Amniotic epithelial cell (primary cell): ENCODE measurements at regions not wholly inside any gene's neighbourhood (a gene's known extent, or its start where the extent isn't known, plus 50 kb on each side); places are given as distances from the start of the nearest gene placed in this dataset.

ENCODE experiments used
- DNase-seq: peaks from one replicate; pipeline ENCODE4 v3.0.0-alpha.2; 2010; ENCODE audit warnings: low read depth

DNA sequence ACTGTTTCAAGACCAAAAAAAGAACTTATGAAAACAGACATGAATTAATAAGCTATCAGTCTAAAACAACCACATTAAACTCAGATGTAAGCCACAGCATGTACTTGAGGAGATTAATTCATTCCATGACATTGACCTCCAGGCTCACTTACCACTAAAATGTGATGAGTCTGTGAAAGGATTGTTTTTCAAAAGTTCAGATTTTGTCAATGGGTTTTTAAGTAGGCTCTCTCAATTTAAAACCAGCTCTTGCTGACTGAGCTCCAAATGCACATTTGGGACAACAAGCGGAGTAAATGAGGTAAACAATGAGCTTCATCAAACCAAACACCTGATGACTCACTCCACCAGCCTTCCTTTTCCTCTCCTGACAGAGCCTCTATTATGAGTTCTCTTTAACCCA, 197.0 kb downstream of the SIM1 start:
- peak; percentile 67 for DNase-seq

DNA sequence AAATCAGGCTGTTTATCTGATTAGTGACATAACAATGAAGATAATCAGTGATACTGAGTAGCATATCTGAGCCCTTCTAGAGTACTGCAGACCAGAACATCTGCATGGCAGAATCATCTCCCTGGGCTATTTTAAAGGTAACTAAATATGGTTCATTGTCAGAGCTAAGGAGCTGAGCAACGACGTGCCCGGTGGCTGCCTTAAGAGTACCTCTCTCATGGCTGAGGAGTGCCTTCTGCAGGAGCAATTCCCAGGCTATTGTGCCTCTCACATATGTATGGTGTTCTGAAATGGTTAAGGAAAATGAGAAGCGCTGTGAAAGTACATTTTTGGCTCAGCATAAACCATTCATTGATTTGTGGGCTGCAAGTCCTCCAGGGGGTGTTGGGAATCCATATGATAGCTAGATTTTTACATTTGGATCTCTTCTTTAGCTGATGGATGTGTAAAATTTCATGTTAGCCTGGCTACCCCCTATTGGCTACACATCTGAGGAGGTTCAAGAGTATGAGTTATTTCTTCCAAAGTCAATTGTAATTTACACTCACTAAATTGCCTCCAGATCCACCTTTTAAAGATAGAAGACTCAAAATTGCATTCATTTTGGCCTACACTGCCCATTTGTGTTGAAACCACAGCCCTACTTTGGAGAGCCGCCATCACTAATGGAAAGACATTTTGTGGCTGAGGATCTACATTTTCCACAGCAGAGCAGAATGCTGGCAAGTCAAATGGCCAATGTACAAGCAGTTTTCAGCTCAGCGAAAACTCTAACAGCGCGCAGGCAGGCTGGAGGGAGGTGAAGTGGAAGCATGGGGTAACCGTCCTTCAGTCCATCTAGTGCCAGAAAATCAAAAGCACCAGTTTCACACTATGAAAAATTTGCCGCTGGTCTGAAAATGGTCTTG, 198.0 kb downstream of the SIM1 start:
- no peak for DNase-seq

DNA sequence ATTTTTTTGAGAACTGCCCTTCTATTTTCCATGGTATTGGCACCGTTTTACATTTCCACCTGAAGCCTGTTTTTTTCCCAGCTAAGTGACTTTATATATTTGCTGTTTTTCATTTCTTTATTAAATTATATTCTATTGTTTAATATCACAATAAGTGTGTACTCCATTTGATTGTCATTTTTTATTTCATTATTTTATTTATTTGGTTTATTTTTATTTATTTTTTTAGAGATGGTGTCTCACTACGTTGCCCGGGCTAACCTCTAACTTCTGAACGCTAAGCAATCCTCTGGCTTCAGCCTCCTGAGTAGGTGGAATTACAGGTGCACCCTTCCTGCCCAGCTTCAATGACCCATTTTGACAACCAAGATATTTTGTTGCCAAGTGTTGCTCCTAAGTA, 202.6 kb downstream of the SIM1 start:
- DNase-seq = no peak

DNA sequence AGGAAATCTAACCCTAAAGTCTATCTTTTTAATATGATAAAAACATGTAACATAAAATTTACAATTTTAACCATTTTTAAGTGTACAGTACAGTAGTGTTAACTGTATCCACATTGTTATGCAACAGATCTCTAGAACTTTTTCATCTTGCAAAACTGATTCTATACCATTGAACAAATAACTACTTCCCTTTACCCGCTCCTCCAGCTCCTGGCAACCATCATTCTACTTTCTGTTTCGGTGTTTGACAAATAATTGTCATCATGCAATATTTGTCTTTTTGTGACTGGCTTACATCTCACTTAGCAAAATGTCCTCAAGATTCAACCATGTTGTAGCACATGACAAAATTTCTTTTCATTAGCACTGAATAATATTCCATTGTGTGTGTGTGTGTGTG, 203.2 kb downstream of the SIM1 start:
- no peak for DNase-seq

DNA sequence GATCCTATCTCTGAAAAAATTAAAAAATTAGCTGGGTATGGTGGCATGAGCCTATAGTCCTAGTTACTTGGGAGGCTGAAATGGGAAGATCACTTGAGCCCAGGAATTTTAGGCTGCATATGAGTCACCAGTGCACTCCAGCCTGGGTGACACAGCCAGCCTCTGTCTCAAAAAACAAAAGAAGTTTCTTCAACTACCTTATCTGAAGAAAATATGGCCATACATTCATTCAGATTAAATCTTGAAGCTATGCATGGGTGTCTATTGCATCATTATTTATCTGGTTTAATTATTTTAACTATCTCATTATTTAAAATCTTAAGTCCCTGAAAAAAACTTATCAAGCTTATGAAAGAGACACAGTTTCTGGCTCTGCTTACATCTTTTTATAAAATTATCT, 204.1 kb downstream of the SIM1 start:
- DNase-seq = no peak

DNA sequence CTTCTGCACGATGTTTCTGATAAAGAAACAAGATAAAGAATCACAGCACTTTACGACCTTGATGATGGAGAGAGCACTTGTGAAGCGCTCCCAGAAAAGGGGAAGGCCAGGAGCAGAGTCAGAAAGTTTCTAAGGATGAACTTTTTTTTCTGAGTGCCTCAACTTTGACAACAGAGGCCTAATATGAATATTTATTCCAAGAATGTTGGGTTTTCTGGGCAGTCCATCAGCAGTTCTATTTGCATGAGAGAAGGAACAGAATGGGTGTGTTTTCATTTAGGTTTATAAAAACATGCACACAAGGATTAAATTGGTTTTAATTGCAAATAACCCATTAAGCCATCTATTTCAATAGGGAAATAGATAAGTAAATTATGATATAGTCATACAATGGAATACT, 204.9 kb downstream of the SIM1 start:
- no peak for DNase-seq

DNA sequence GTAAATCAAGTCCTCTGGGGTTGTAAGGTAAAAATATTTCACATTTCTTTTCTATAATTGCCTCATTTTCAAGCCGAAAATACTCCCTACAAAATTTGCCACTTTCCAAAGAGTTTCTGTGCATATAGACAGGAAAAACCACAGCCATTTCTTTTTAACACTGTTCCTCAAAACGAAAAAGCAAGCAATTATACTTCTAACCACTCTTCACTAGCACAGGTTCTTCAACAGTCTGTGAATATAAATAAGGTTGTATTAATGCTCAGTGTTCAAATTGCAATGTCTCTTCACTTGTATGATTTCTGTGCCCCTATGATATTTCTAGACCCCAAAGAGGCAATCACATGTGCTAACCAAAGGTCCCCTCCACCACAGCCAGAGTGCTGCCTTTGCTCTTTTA, 206.0 kb downstream of the SIM1 start:
- no peak for DNase-seq

DNA sequence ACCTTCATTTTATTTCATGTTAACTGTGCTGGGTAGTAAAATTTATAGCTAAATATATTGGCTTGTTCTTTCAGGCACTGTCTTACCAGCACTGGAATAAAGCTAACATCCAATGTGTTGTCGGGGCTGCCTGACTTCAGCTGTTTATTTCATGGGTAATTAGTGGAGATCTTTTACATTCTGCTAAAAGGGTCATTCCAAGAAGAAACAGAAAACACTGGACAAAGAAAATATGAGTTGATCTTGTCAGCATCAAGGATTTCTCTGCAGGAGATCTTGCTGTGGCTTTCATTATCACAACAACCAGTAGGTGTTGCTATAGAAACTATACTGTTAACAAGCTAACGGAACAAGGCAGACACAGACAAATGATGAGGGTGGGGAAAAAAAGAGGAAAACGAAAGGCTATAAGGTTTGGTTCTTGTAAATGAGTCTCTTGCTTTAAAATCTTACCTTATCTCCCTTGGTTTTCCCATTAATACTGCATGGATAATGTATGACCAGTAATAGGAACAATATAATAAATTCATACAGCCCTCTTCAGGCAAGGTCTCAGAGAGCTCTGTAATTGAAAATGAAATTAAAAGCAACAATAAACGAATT, 206.8 kb downstream of the SIM1 start:
- DNase-seq = peak; percentile 81

DNA sequence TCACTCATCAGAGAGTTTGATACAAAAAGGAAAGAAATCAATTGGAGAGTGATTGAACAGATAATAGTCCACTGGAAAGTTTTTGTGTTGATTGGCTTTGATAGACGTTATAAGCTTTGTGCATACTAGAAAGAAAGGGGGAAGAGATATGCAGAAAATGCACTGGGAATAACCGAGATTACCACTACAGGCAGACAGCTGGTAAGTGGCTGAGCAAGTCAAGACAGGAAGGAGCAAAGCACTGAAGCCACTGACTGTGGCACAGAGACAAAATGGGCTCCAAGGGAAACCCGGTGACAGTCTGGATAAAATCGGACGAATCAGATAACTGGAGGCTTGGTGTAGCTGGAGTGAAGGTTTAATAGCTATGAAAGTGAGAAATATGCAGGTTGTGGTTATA, 209.0 kb downstream of the SIM1 start:
- no peak for DNase-seq

DNA sequence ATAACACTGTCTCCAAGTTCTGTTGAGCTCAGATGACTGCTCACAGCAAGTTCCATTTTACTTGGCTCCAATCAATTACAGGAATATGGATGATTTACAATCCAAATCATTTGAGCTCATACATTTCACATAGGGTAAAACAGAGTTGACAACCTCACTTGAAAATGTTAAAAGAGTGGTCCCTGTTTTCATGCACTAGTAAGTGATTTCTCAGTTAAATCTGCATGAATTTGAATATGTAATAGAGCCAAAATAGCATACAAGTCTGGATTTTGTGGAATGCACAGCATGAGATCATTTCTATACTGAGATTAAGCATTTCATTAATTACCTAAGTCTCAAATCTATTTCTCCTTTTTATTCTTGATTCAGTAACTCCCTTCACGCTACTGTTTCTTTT, 217.6 kb downstream of the SIM1 start:
- DNase-seq = no peak

DNA sequence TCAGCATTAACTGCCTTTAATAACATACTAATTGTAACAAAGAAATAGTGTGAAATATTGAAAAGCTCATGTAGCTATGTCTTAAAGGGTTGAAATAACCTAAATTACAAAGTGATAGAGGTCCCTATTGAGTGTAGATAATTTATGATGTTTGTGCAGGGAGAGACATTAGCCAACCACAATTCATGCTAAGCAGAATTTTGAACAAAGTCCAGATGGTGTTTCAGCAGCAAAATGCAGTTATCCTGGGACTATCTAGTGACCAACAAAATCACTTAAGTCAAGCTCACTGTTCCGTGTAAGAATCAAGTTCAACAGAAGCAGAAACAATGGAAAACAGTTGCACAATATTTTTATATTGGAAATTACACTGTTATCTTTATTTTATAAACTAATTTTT, 218.5 kb downstream of the SIM1 start:
- DNase-seq = no peak

DNA sequence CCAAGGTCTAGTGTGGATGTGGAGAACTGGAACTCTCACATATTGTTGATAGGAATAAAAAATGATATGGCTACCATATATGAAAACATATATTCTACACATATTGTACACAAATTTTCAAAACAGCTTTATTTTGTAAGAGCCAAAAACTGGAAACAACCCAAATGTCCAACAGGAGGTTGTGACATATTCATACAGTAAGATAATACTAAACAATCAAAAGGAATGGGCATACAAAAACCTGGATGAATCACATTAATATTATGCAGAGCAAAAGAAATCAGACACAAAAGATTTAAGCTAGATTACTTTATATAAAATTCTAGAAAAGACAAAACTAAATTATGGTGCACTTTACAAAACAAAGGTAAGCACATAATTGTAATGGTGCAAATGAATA, 223.9 kb downstream of the SIM1 start:
- no peak for DNase-seq

DNA sequence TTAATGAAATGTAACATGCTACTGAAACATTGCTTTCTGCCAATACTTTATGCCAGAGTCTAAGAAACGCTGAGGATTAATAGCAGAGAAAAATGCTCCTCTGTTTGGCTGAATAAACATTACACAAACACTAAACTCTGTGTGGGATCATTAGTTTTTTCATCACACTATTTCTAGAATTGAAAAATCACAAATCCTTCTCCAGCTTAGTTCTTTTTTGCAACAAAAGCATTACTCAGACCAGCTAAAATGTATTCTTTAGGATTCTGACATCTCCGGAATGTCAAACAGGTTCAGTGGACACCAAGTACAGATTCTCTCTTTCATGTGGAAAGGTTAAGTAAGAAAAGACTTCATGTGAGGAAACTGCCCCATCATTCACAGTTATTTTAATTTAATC, 226.9 kb downstream of the SIM1 start:
- DNase-seq = no peak

DNA sequence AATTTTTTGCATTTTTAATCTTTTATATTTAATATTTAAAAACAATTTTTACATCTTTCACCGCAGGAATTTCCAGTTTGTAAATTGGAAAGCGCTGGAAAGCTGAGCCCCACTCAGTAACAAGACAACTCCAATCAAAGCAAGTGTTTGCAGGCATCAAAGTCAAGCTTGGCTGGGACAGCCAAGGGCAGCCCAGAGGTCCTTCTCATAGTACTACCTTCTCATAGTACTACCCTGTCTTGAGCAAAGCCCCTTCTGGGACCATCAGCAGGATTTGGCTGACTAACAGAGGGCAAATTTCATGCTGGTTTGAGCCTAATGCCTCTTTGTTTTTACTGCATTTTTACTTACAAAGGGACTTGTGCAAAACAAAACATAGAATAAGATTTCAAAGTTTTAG, 228.3 kb downstream of the SIM1 start:
- DNase-seq = no peak

DNA sequence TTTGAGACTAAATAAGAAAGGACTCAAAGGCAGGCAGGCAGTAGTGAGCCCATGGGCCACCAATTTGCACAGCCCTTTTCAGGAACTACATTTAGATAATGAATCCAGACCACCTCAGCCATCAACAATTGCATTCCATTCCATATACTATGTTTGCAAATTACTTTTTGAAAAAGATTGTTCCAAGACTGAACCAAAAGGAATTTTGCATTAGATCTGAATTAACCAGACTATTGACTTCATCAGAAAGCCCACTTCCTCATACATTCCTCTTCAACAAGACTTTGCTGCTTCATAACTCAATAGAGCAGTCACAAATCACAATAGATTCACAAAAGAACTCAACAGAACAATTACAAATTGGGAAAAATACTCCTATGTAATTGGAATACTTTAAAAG, 229.1 kb downstream of the SIM1 start:
- DNase-seq = no peak

DNA sequence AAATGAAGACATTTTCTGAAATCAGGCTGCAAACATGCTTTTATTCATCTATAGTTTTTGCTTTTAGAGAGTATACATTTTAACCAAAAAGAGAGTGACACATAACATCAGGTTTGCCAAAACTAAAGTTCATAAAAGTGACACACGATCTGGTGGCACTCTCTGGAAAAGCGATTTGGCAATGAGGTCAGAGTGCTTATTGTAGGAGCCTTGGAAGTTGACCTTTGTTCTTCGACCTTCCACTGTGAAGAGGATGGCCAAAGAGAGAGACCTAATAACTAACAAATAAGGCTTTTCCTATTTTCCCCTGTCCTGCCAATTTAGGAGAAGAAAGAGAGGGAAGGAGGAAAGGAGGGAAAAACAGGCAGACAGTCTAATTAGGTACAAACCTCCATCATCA, 230.1 kb downstream of the SIM1 start:
- no peak for DNase-seq

DNA sequence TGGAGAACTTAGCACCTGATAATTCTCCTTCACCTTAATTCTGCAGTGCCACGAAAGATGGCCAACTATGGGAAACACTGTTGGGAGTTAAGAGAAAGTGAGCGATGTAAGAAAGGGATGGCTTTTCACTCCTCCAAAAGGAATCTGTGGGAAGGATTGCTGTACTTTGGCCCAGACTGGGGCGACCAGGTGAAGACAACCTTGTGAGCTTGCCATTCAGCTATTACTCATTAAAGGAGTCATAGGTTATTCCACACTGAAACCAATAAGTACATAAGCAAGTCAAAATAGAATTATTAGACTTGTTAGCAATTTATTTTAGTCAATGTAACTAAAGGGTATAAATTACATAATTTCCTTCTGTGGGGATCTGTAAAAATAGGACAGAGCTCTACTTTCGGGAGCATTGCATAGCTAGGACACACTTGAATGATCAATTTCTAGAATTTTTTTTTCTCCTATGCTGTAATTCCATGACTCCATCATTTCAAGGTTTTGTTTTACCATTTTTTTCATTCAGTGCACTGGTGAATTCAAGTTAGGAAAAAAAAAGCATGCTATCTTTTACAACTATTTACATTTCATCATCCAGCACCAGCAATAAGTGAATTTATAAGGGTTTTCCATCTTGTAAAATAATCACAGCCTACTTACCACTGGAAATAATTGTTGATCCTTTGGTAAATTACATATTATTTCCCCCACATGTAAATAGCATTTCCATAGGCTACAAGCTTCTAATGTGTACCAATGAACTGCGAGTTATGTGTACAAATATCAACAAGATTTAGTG, 231.7 kb downstream of the SIM1 start:
- DNase-seq = no peak

DNA sequence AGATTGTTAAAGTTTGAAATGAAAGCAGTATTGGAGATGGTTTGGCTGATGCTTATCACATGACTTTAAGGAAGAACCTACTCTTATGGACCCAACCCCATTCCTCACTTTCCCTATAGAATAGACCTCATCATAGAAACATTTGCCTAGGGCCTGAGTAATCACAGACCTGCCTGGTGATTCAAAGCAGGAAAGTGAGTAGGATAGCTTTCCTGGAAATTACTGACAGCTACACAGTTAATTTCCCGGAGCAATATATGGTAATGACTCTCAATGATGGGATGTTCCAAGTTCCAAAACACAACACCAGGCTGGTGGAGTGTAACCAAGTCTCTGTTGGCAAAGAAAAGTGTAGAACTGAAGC, 233.8 kb downstream of the SIM1 start:
- no peak for DNase-seq

DNA sequence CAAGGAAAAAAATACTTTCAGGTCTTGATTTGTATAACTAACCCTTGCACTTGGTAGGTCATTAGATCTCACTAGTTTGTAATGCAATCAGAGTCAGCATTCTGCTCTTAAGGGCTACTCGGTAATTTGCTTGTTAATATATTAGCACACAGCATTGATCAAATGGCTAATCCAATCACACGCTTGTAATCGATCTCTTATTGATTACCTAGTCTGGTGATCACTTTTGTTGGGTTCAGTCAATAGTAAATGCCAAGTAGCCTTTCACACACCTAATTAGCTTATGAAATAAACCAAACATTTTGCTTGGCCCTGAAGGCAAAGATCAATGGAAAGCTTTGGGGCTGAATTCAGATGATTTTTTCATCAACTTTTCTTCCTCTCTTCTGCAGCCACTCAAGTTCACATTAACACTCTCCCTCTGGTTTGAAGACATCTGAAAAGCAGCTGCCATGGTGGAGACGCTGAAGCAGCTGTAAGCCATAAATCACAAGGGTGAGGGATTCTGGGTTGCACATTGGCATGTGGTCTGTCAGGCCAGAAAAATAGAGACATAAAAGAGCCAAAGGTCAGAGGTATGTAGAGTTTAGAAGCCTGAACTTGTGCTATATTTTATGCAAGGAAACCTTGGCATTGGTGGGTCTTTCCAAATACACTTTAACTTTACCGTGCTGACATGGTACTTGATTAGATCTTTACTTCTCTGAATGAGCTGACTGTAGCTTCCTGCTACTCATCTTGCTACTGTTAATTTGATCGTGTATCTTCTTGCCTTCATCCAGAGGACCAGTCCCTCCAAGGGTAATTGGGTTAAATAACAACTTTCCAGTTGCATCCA, 234.4 kb downstream of the SIM1 start:
- no peak for DNase-seq

DNA sequence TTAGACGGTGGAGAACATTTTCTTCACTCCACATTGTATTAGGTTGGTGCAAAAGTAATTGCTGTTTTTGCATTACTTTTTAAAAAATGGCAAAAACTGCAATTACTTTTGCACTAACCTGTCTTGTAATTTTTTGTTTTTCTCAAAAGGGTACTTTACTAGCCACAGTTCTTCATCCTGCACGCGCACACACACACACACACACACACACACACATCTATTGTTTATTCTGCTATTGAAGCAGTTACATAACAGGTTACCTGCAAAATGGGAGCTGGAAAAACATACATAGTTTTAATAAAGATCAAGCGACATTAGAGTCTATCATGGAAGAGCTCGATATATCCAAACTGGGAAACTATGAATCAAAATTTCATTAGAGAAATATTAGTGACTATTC, 235.2 kb downstream of the SIM1 start:
- no peak for DNase-seq

DNA sequence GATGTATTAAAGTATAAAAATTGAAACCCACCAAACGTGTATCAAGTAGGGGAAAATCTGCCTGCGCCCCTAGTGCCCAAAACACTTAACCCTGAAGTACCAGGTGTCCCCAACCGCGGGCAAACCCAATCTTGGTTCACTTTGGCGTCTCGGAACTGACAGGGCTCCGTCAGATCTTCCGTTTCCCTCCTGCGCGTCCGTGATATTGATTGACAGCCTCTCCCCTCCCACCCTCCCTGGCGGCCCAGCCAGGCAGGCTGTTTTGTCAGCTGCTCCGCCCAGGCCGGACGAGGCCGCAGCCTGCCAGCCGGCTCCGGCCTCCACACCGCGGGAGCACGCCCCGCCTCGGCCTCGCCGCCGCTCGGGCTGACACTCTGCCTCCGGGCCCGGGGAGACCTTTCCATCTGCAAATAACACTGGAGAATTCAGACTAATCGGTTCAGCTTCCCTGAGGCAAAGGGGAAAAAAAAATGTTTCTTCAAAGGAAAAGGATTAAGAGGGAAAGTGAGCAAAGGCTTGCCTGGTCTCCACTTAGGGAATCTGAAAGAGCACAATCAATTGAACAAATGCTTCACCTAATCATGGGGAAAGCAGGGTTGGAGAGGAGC, 234.9 kb upstream of the MCHR2 start:
- peak; percentile 73 for DNase-seq

DNA sequence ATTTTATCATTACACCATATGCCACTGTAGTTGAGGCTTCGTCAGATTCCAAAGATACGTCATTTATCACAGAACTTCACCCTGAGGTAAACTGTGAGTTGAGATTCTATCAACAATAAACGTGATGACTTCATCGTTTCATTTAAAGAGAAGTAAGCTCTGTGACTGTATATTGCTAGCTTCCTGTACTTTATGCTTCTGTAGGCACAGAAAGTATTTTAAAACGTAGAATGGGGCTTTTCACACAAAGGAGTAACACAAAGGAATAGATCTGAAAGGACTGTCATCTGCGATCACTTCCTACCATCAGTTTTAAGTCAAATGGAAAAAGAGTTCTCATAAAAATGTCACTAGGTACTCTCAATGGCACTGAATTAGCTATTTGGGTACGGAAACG, 234.4 kb upstream of the MCHR2 start:
- peak; percentile 8 for DNase-seq
